HEK293 (cell line): ENCODE measurements at regions not wholly inside any gene's neighbourhood (a gene's known extent, or its start where the extent isn't known, plus 50 kb on each side); places are given as distances from the start of the nearest gene placed in this dataset.

Source experiments
- PATZ1 ChIP-seq: fragments of 450-650 bp; formaldehyde crosslinking; IDR thresholded peaks from 2 replicates; pipeline ENCODE4 v1.5.1; 2016; ENCODE audit warnings: missing biosample characterization, missing genetic modification characterization
- ZNF114 ChIP-seq: fragments of 450-650 bp; formaldehyde crosslinking; IDR thresholded peaks from 2 replicates; pipeline ENCODE4 v1.5.0; 2017; ENCODE audit warnings: missing biosample characterization, missing genetic modification characterization
- ZNF211 ChIP-seq: fragments of 450-650 bp; formaldehyde crosslinking; IDR thresholded peaks from 2 replicates; pipeline ENCODE4 v1.5.1; 2016; ENCODE audit warnings: low read depth, missing biosample characterization, missing genetic modification characterization
- ZNF658 ChIP-seq: fragments of 450-650 bp; formaldehyde crosslinking; IDR thresholded peaks from 2 replicates; pipeline ENCODE4; 2016; ENCODE audit warnings: missing biosample characterization, missing genetic modification characterization
- ZNF660 ChIP-seq: fragments of 450-650 bp; IDR thresholded peaks from 2 replicates; pipeline ENCODE4 v1.5.1; 2018; ENCODE audit warnings: missing biosample characterization, mild to moderate bottlenecking, missing genetic modification characterization
- ZNF677 ChIP-seq: fragments of 450-650 bp; IDR thresholded peaks from 2 replicates; pipeline ENCODE4 v1.5.0; 2018; ENCODE audit warnings: missing biosample characterization, mild to moderate bottlenecking, missing genetic modification characterization, moderate library complexity
- TF ChIP-seq, protein P1 (sequence below): fragments of 450-650 bp; formaldehyde crosslinking; IDR thresholded peaks from 2 replicates; pipeline ENCODE4 v1.5.1; 2016; ENCODE audit warnings: missing biosample characterization, missing genetic modification characterization

GRCh38 chr4:124019749-124020549 is 623.4 kb downstream of the SPRY1 start:
- TF ChIP-seq, protein P1, sequence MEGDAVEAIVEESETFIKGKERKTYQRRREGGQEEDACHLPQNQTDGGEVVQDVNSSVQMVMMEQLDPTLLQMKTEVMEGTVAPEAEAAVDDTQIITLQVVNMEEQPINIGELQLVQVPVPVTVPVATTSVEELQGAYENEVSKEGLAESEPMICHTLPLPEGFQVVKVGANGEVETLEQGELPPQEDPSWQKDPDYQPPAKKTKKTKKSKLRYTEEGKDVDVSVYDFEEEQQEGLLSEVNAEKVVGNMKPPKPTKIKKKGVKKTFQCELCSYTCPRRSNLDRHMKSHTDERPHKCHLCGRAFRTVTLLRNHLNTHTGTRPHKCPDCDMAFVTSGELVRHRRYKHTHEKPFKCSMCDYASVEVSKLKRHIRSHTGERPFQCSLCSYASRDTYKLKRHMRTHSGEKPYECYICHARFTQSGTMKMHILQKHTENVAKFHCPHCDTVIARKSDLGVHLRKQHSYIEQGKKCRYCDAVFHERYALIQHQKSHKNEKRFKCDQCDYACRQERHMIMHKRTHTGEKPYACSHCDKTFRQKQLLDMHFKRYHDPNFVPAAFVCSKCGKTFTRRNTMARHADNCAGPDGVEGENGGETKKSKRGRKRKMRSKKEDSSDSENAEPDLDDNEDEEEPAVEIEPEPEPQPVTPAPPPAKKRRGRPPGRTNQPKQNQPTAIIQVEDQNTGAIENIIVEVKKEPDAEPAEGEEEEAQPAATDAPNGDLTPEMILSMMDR, result no peak
- TF ChIP-seq ZNF211 (tag by site-specific recombination), result no peak
- TF ChIP-seq ZNF677 (tag by site-specific recombination), result no peak
- no peak for TF ChIP-seq ZNF660 (tag by site-specific recombination)
- TF ChIP-seq ZNF114, result no peak
- no peak for TF ChIP-seq PATZ1 (tag by site-specific recombination)
- no peak for TF ChIP-seq ZNF658 (tag by site-specific recombination)
